HG03159 (cell line): ENCODE measurements at regions not wholly inside any gene's neighbourhood (a gene's known extent, or its start where the extent isn't known, plus 50 kb on each side); places are given as distances from the start of the nearest gene placed in this dataset.

ENCODE experiments used
- ATAC-seq: cut with Tn5 transposase; IDR thresholded peaks from one replicate; pipeline ENCODE4 v1.9.1; 2021; ENCODE audit warnings: mild to moderate bottlenecking, moderate library complexity; ENCODE audit not compliant: unreplicated experiment

GRCh38 chr10:10919976-10920375, 97.7 kb upstream of the CELF2 start:
- ATAC-seq = no peak

DNA sequence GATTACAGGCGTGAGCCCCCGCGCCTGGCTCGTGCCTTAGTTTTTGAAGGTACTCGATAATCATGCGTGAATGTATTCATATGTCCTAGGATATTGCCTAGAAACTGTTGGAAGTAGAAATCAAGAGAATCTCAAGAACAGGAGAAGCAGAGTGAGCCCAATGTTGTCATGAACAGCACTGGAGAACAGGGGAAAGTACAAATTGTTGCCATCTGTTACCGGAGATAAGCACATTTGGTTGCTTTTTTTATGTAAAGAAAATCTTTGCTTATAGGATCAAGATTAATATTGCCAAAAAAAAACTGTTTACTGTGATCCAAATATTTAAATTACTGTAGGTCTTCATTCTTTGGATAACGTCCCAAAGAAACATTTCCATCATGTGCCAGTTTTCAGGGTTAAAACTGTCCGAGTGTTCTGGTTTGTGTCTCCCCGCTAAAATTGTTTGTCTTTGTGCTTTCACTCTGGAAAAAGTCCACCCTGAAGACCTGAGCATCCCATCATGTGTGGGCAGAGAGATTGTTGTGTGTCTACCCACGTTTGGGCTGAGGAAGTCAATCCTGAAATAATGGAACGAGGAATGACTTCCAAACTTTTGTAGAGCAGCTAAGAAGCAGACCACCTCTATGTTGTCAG, 95.7 kb upstream of the CELF2 start:
- no peak for ATAC-seq

GRCh38 chr10:10923029-10923651, 94.5 kb upstream of the CELF2 start:
- no peak for ATAC-seq

- no peak for ATAC-seq
Observed at GRCh38 chr10:10925667-10926066, 92.0 kb upstream of the CELF2 start.

- no peak for ATAC-seq
Observed at GRCh38 chr10:10927608-10928007, 90.1 kb upstream of the CELF2 start.

DNA sequence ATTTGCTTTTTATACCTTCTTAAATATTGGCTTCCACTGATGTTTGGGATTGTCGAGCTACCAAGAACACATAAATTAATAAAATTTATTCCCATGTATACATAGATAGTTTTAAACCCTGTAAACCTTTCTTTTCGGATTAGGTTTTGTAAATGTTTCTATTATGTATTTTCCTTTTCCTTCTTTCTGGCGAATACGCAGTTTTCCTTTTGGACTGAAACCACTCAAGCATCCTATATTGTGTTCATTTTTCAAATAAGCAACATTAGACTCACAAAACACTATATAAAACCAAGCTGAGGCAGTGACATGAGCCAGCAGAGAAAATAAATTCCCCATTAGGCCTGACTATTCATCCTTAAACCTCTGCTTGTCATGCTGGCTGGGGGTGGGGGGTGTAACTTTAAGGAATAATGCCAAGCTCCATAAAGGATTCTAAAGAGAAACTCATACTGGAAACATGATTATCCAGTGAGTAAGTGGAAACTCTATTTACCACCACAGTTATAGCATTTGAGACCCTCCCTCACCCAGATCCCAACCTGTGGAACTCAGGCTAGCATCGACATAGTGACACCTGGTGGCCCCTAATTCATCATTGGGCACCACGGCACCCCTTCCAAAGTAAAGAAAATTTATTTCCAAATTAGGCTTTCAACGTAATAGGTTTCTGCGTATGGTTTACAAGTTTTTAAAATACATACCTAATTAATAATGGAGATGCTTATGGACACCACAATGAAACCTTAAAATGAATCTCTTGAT, 86.5 kb upstream of the CELF2 start:
- no peak for ATAC-seq

GRCh38 chr10:10935032-10935431, 82.6 kb upstream of the CELF2 start:
- ATAC-seq = no peak

GRCh38 chr10:10938676-10939075, 79.0 kb upstream of the CELF2 start:
- no peak for ATAC-seq

DNA sequence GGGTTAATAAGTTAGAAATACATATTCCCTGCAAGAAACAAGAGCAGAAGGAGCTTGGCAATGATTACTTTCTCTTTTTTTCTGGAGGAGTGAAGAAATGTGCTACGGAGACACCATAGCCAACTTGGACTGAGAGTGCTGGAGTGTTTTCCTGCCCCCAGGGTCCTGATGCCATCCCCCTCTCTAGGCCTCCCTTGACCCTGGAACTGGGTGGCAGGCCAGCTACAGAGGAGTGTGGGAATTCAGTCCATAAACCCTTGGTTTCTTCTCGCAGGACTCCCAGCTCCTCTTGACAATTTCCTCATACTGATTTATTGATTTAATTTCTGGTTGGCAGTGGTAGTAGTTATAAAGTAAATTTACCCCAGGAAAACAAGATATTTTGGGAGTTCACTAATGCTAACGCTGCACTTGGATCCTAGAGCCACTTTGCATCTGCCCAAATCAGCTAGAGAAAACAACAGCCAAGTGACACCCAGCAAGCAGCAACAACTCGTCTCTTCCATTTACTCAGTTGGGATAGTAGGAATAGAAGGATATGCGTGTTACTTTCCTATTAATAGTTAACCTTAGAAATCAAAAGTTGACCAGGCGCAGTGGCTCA, 76.4 kb upstream of the CELF2 start:
- no peak for ATAC-seq

- no peak for ATAC-seq
Observed at GRCh38 chr10:10942441-10942840, 75.2 kb upstream of the CELF2 start.

GRCh38 chr10:10946081-10946480, 71.6 kb upstream of the CELF2 start:
- ATAC-seq = no peak

GRCh38 chr10:10946801-10947200, 70.9 kb upstream of the CELF2 start:
- ATAC-seq = no peak

DNA sequence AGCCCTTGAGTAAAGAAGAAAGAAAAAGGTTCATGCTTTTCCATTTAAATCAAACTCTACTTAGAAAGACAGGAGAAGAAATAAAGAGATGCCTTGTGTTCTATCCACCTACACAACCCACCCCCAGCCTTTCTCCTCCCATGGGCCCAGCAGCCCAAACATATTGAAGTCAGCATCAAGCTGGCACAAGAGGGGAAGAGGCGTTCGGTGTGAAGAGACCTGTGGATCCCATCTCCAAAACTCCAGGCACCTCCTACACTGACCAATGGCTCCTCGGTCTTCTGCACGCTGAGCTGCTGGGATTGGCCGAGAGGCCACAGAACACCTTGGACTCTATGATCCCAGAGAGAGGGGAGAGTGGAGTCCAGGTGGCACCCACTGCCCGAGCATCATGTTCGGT, 66.0 kb upstream of the CELF2 start:
- no peak for ATAC-seq

DNA sequence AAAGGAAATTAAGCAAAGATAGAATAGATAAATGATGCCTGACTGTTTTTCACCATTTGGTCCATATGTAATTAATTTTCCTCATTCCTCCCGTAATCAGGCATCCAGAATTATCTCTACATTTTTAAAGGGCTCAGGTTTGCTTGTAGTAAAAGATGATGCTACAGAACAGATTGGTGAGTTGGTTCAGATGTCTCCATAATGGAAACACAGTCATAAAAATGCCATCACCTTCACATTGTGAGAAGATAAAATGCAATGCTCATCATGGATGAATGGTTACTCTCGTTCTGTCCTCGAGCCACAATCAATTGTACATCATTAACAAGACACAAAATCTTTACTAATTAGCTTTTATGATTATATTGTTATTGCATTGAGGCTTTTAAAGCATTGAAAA, 64.9 kb upstream of the CELF2 start:
- no peak for ATAC-seq

GRCh38 chr10:10956681-10957542, 60.8 kb upstream of the CELF2 start:
- ATAC-seq = no peak

DNA sequence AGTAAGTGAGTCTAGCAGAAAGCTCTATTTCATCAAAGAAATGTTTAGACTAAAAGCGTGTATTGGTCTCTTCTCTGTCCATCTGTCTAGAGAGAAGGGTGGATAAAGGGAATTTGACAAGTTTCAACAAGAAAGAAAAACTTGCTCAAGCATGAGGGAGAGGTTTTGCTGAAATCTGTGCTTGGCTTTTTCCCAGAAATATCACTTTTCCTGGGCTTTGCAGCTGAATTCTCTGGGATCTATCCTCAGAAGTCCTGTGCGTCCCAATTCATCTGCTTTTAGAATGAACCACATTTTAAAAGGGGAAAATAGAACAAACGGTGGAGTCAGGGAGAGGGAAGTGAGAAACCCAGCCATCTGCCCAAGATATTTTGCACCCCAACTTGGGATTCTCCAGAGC, 59.6 kb upstream of the CELF2 start:
- ATAC-seq = no peak

- no peak for ATAC-seq
Observed at GRCh38 chr10:10959666-10960065, 58.0 kb upstream of the CELF2 start.

DNA sequence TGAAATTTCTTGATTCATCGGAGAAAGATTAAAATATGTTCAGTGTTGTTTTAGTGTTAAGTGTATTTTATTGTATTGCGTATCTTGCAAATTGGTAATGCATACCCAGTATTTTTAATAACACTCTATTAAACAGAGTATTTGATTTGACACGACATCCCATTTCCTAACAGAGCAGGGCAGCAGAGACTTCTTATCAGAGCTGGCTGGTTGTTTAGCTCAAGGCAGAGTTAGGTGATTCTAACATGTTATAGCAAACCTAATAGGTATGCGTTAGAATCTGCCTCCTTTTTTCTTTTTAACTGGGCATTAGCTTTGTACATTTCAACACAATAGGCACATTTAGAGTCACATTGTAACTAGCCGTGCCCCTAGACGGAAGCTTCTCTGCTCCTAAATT, 57.1 kb upstream of the CELF2 start:
- ATAC-seq = no peak

GRCh38 chr10:10961072-10961471, 56.6 kb upstream of the CELF2 start:
- no peak for ATAC-seq

GRCh38 chr10:10967029-10967428, 50.6 kb upstream of the CELF2 start:
- ATAC-seq = no peak
